Uterus (tissue), 2 donors: ENCODE measurements at regions not wholly inside any gene's neighbourhood (a gene's known extent, or its start where the extent isn't known, plus 50 kb on each side); places are given as distances from the start of the nearest gene placed in this dataset.

Experiments used
- POLR2A ChIP-seq, 2 donors: fragments of 450-650 bp; IDR thresholded peaks; one replicate each; pipeline ENCODE4 v1.6.1; 2016; ENCODE audit warnings: antibody characterized with exemption in 2 of 2, mild to moderate bottlenecking in 1 of 2, moderate library complexity in 1 of 2
- TF ChIP-seq, protein P1 (sequence below), 4 experiments: fragments of 200-600 bp in 2 of 4; fragments of 450-650 bp in 2 of 4; sonication (generic) in 2 of 4; IDR thresholded peaks; one replicate each; pipeline ENCODE4 v1.5.1; 2016 to 2019; ENCODE audit warnings: antibody characterized with exemption in 4 of 4, mild to moderate bottlenecking in 2 of 4, moderate library complexity in 1 of 4

DNA sequence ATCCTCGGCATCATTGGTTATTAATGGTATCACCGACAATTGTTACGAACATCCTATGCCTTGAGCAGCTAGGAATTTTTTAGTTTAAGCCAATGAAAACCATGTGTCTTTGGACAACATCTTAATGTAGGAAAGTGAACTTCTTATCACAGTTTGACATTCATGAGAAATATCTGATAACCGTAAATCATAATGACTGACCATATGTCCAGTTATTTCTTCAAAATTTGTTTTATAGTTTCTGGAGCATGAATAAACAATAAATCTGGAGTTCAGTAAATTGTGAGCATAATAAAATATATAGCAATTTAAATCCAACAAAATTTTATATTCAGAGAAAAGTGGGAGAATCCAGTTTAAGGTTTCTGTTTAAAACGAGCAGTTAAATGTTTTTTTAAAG is 970.1 kb upstream of the ADGRB3 start:
- TF ChIP-seq, protein P1, sequence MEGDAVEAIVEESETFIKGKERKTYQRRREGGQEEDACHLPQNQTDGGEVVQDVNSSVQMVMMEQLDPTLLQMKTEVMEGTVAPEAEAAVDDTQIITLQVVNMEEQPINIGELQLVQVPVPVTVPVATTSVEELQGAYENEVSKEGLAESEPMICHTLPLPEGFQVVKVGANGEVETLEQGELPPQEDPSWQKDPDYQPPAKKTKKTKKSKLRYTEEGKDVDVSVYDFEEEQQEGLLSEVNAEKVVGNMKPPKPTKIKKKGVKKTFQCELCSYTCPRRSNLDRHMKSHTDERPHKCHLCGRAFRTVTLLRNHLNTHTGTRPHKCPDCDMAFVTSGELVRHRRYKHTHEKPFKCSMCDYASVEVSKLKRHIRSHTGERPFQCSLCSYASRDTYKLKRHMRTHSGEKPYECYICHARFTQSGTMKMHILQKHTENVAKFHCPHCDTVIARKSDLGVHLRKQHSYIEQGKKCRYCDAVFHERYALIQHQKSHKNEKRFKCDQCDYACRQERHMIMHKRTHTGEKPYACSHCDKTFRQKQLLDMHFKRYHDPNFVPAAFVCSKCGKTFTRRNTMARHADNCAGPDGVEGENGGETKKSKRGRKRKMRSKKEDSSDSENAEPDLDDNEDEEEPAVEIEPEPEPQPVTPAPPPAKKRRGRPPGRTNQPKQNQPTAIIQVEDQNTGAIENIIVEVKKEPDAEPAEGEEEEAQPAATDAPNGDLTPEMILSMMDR (IDR thresholded peaks at IDR 0.05) = no peak
- no peak for TF ChIP-seq POLR2A (IDR thresholded peaks at IDR 0.05)
